PC-9 (cell line): ENCODE measurements at regions not wholly inside any gene's neighbourhood (a gene's known extent, or its start where the extent isn't known, plus 50 kb on each side); places are given as distances from the start of the nearest gene placed in this dataset.

Source experiments
- BruUV-seq: library from RNA; stranded (reverse); fragments of 400-500 nt; replicated peaks from 2 replicates; lab custom pipeline; 2021; lab: Mats Ljungman, UMichigan
- CTCF ChIA-PET: fragments of 300-600 bp; sonication (Branson Sonifier 250); formaldehyde crosslinking; loops from one replicate; lab custom pipeline; 2022; ENCODE audit warnings: antibody characterized with exemption; lab: Charles Lee
- POLR2A ChIA-PET: fragments of 300-600 bp; sonication (Branson Sonifier 250); formaldehyde crosslinking; loops from one replicate; lab custom pipeline; 2022; ENCODE audit warnings: antibody characterized with exemption; ENCODE audit not compliant: unreplicated experiment; lab: Charles Lee
- DNase-seq, 2 experiments: peaks; one replicate each; pipeline versions ENCODE4 v3.0.0 to v3.0.0-alpha.2; 2015 to 2022; ENCODE audit warnings: mixed read lengths in 1 of 2
- H2AFZ ChIP-seq: fragments of 200-600 bp; sonication (generic); 2 replicates; pipeline ENCODE4 v1.8.1; 2017; ENCODE audit warnings: antibody characterized with exemption
- H3F3A ChIP-seq: fragments of 200-600 bp; sonication (generic); 2 replicates; pipeline ENCODE4 v1.8.1; 2017; ENCODE audit warnings: antibody characterized with exemption, mild to moderate bottlenecking, low read depth; ENCODE audit not compliant: insufficient read depth
- H3K27ac ChIP-seq: fragments of 200-600 bp; sonication (generic); 2 replicates; pipeline ENCODE4 v1.6.1; 2016; ENCODE audit warnings: mixed run types
- H3K27me3 ChIP-seq: fragments of 200-600 bp; sonication (generic); 2 replicates; pipeline ENCODE4 v1.6.1; 2016; ENCODE audit warnings: low read depth, mixed run types; ENCODE audit not compliant: insufficient read depth
- H3K36me3 ChIP-seq: fragments of 200-600 bp; sonication (generic); 2 replicates; pipeline ENCODE4 v1.6.1; 2016; ENCODE audit warnings: low read depth, mixed run types
- H3K4me1 ChIP-seq: fragments of 200-600 bp; sonication (generic); replicated peaks from 2 replicates; pipeline ENCODE4 v1.6.1; 2016; ENCODE audit warnings: mixed run types; ENCODE audit not compliant: insufficient read depth
- H3K4me2 ChIP-seq: fragments of 200-600 bp; sonication (generic); 2 replicates; pipeline ENCODE4 v1.6.1; 2017; ENCODE audit warnings: mixed run types
- H3K4me3 ChIP-seq: fragments of 200-600 bp; sonication (generic); 2 replicates; pipeline ENCODE4 v1.6.1; 2016; ENCODE audit warnings: mixed run types
- H3K79me2 ChIP-seq: fragments of 200-600 bp; sonication (generic); 2 replicates; pipeline ENCODE4 v1.6.1; 2017; ENCODE audit warnings: low read depth, mixed run types
- H3K9me2 ChIP-seq: fragments of 200-600 bp; sonication (generic); 2 replicates; pipeline ENCODE4 v1.8.1; 2017; ENCODE audit warnings: mild to moderate bottlenecking; ENCODE audit not compliant: insufficient read depth
- H3K9me3 ChIP-seq: fragments of 200-600 bp; sonication (generic); 2 replicates; pipeline ENCODE4 v1.8.1; 2016; ENCODE audit warnings: low read depth; ENCODE audit not compliant: insufficient read depth
- H4K20me1 ChIP-seq: fragments of 200-600 bp; sonication (generic); 2 replicates; pipeline ENCODE4 v1.8.1; 2017; ENCODE audit not compliant: insufficient read depth
- CTCF ChIP-seq: fragments of 200-600 bp; sonication (generic); conservative IDR thresholded peaks from 2 replicates; pipeline ENCODE4 v1.6.1; 2017; ENCODE audit warnings: mixed run types, antibody characterized with exemption, mild to moderate bottlenecking, moderate library complexity
- EZH2 ChIP-seq: fragments of 200-600 bp; sonication (generic); IDR thresholded peaks from 2 replicates; pipeline ENCODE4 v1.8.0; 2017; ENCODE audit warnings: antibody characterized with exemption, low read depth
- intact Hi-C: fragments of 100-400 bp; cut with micrococcal nuclease; formaldehyde crosslinking; loops from one replicate; pipeline ENCODE4 v1.10.0; 2022; ENCODE audit not compliant: unreplicated experiment

DNA sequence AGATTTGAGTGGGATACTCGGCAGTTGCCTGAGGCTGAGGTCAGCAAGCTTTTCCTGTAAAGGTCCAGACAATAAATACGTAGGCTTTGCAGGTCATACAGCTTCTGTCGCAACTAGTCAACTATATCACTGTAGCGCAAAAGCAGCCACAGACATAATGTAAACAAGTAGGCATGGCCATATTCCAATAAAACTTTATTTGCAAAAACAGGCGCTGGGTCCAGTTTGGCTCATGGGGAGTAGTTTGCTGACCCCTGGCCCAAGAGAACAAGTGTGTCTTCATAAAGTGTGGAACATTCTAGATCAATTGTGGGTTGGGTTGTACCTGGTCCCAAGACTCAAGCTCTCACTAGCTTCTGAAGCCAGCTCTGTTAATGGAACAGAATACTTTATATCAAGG, 78.8 kb downstream of the MIS18A start:
- Histone ChIP-seq H3K27ac (no peak overlapping the region), H3K79me2 (no peaks in the 10 kb centered on the region), H3K27me3 (peaks cover 28% of the 10 kb centered on the region), H3K4me1 (no peaks in the 10 kb centered on the region), H3K4me3 (no peak overlapping the region), H2AFZ (no peak overlapping the region), H3K4me2 (no peak overlapping the region), H3K36me3 (no peaks in the 10 kb centered on the region), H3K9me3 (no peaks in the 10 kb centered on the region), H3K9me2 (no peaks in the 10 kb centered on the region), H3F3A (no peaks in the 10 kb centered on the region), H4K20me1 (no peaks in the 10 kb centered on the region)
- intact Hi-C loops: no loop called here
- CTCF ChIA-PET: no interaction called here
- no TSS peak for BruUV-seq
- TF ChIP-seq CTCF (no peak), EZH2 (no peak)
- no peak for DNase-seq
- POLR2A ChIA-PET: no interaction called here

- Histone ChIP-seq H3F3A (no peaks in the 10 kb centered on the region), H3K79me2 (no peaks in the 10 kb centered on the region), H3K4me2 (no peak overlapping the region), H3K9me3 (no peaks in the 10 kb centered on the region), H3K27me3 (peaks cover 34% of the 10 kb centered on the region), H3K4me1 (no peaks in the 10 kb centered on the region), H3K4me3 (no peak overlapping the region), H4K20me1 (no peaks in the 10 kb centered on the region), H3K9me2 (no peaks in the 10 kb centered on the region), H2AFZ (no peak overlapping the region), H3K27ac (no peak overlapping the region), H3K36me3 (no peaks in the 10 kb centered on the region)
- no peak for DNase-seq
- CTCF ChIA-PET: no interaction called here
- BruUV-seq: no TSS peak
- POLR2A ChIA-PET: no interaction called here
- intact Hi-C loops: no loop called here
- TF ChIP-seq EZH2 (no peak), CTCF (no peak)
Observed at GRCh38 chr21:32198384-32198783, 80.5 kb downstream of the MIS18A start.

- Histone ChIP-seq H3K27ac (no peak overlapping the region), H3K9me3 (no peaks in the 10 kb centered on the region), H3K4me3 (no peak overlapping the region), H3K4me2 (no peak overlapping the region), H4K20me1 (no peaks in the 10 kb centered on the region), H3K9me2 (no peaks in the 10 kb centered on the region), H3K27me3 (peaks cover 39% of the 10 kb centered on the region), H3K4me1 (no peaks in the 10 kb centered on the region), H3K36me3 (no peaks in the 10 kb centered on the region), H3F3A (no peaks in the 10 kb centered on the region), H2AFZ (no peak overlapping the region), H3K79me2 (no peaks in the 10 kb centered on the region)
- no peak for DNase-seq
- ChIA-PET CTCF (no interaction called here), POLR2A (no interaction called here)
- BruUV-seq: no TSS peak
- intact Hi-C loops: no loop called here
- TF ChIP-seq EZH2 (no peak), CTCF (no peak)
Observed at GRCh38 chr21:32197896-32198295, 81.0 kb downstream of the MIS18A start.
